Adrenal gland (tissue), 9 donors: ENCODE measurements at regions not wholly inside any gene's neighbourhood (a gene's known extent, or its start where the extent isn't known, plus 50 kb on each side); places are given as distances from the start of the nearest gene placed in this dataset.

ENCODE experiments used
- DNase-seq, 7 donors: peaks; one replicate each; pipeline ENCODE4 v3.0.0-alpha.2; 2019 to 2020
- H3K27ac ChIP-seq, 5 donors: fragments of 200-600 bp; sonication (generic) in 4 of 5; 1 replicate in 3 of 5; 2 replicates in 2 of 5; pipeline versions ENCODE4 v1.5.1 to v1.8.0; 2016 to 2020; ENCODE audit warnings: mild to moderate bottlenecking in 1 of 5
- H3K27me3 ChIP-seq: fragments of 200-600 bp; 2 replicates; pipeline ENCODE4 v1.8.0; 2021
- H3K36me3 ChIP-seq, 2 donors: fragments of 200-600 bp; replicated peaks in 1 of 2; 1 replicate in 1 of 2; 2 replicates in 1 of 2; pipeline versions ENCODE4 v1.5.1 to v1.8.0; 2018 to 2022
- H3K4me1 ChIP-seq, 2 donors: fragments of 200-600 bp; replicated peaks in 1 of 2; 1 replicate in 1 of 2; 2 replicates in 1 of 2; pipeline versions ENCODE4 v1.5.1 to v1.8.0; 2018 to 2021
- H3K4me3 ChIP-seq, 4 donors: fragments of 200-600 bp; sonication (generic) in 3 of 4; one replicate each; pipeline ENCODE4 v1.5.1; 2016 to 2018
- H3K9me3 ChIP-seq, 3 donors: fragments of 200-600 bp; sonication (generic) in 1 of 3; replicated peaks in 1 of 3; 1 replicate in 2 of 3; 2 replicates in 1 of 3; pipeline versions ENCODE4 v1.5.1 to v1.8.0; 2016 to 2021
- POLR2A ChIP-seq, 2 donors: fragments of 450-650 bp; IDR thresholded peaks; one replicate each; pipeline ENCODE4 v1.6.1; 2017; ENCODE audit warnings: antibody characterized with exemption in 2 of 2, mild to moderate bottlenecking in 2 of 2, moderate library complexity in 1 of 2
- WGBS, 4 donors: extraction: QIAGEN DNeasy Blood & Tissue Kit in 2 of 4; methylation state at CpG; one replicate each; pipeline versions ENCODE4 v1.1.5 to v1.1.7; 2013 to 2017; 5-methylcytosine and 5-hydroxymethylcytosine counted together
- intact Hi-C, 2 donors: fragments of 100-400 bp; cut with DNase I; formaldehyde crosslinking; loops; one replicate each; pipeline versions ENCODE4 v1.14.1 to v1.15.0; 2022 to 2023
- TF ChIP-seq, protein P1 (sequence below), 6 experiments: fragments of 450-650 bp in 4 of 6; fragments of 200-600 bp in 2 of 6; sonication (generic) in 1 of 6; IDR thresholded peaks; 1 replicate in 5 of 6; 2 replicates in 1 of 6; pipeline versions ENCODE4 v1.5.1 to v1.8.0; 2016 to 2021; ENCODE audit warnings: antibody characterized with exemption in 6 of 6, mild to moderate bottlenecking in 2 of 6, moderate library complexity in 1 of 6
- donor health status: healthy with polysubstance abuse.
- donor health status: Bipolar disorder and iron deficiency.
- donor health status: DM: yes; HTN: yes; CAD: no.
- donor health status: DM: no; HTN: no; CAD: no.
- donor health status: DM: no; HTN: no; CAD: no.

DNA sequence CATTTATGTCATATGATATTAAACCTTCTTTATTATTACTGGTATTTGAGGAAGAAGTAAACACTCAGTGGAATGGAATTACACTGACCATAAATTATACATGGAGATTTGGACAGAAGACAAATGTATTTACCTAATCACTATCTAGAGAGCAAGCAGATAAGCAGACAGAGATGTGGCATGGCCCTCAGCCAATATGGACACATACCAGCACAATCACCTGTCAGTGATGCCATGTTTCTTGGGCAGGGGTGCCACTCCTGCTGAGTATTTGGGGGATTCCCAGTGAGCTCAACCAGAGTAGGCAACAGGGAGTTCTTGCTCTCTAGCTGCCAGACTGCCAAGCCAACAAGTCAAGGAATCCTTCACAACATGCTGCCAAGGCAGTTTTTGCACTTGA is 866.3 kb upstream of the LRRN3 start:
- H3K4me3 ChIP-seq = no peak overlapping the region
- H3K9me3 ChIP-seq = no peaks in the 10 kb centered on the region
- no peak overlapping the region for H3K27ac ChIP-seq
- intact Hi-C loops = no loop called here
- H3K36me3 ChIP-seq = no peaks in the 10 kb centered on the region
- peak; percentile 18 to 65 (median 35) for DNase-seq
- no peak for TF ChIP-seq POLR2A (IDR thresholded peaks at IDR 0.05)
- TF ChIP-seq, protein P1, sequence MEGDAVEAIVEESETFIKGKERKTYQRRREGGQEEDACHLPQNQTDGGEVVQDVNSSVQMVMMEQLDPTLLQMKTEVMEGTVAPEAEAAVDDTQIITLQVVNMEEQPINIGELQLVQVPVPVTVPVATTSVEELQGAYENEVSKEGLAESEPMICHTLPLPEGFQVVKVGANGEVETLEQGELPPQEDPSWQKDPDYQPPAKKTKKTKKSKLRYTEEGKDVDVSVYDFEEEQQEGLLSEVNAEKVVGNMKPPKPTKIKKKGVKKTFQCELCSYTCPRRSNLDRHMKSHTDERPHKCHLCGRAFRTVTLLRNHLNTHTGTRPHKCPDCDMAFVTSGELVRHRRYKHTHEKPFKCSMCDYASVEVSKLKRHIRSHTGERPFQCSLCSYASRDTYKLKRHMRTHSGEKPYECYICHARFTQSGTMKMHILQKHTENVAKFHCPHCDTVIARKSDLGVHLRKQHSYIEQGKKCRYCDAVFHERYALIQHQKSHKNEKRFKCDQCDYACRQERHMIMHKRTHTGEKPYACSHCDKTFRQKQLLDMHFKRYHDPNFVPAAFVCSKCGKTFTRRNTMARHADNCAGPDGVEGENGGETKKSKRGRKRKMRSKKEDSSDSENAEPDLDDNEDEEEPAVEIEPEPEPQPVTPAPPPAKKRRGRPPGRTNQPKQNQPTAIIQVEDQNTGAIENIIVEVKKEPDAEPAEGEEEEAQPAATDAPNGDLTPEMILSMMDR (IDR thresholded peaks at IDR 0.05) = no peak
- H3K4me1 ChIP-seq = no peaks in the 10 kb centered on the region
- no peaks in the 10 kb centered on the region for H3K27me3 ChIP-seq

DNA sequence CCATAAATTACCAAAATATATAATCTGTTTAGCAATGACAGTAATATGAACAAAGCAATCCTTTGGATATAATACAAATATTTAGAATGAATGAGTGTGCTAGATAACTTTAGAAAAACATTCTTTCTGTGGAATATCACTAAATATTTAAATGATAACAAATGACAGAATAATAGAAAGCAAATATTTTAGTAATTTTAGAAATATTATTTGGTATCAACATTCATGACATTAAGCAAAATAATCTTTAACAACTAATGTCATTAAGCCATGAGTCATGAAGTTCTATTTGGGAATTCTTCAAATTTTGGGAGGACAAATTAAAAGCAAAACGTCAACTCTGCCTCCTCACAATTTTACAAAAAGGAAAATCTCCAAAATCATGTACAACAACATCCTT is 844.8 kb upstream of the LRRN3 start:
- intact Hi-C loops = no loop called here
- Histone ChIP-seq H3K27ac (no peak overlapping the region), H3K4me1 (no peaks in the 10 kb centered on the region), H3K36me3 (no peaks in the 10 kb centered on the region), H3K27me3 (no peaks in the 10 kb centered on the region), H3K9me3 (no peaks in the 10 kb centered on the region), H3K4me3 (no peak overlapping the region)
- no peak for DNase-seq
- WGBS, 4 donors = 35 to 54% (median 43%) methylated on average over 1 of the region's 1 CpG
- TF ChIP-seq POLR2A (IDR thresholded peaks at IDR 0.05) = no peak
- TF ChIP-seq, protein P1 (IDR thresholded peaks at IDR 0.05) = no peak

DNA sequence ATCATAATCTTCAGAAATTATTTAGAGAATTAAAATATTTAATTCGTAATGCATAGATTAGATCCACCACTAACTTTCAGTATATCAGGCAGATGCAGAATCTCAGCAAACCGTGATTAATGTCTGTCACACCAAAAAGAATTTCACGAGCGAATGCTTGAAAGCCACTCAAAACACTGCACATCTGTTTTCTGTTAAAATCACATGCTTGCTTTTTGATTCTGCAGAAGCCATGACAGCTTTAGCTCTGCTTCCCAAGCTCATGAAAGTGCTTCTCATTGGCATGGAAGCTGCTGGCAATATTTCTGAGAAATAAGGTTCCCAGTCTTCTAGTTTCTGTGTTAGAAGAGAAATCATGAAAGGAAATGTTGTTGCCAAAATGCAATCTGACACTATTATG is 837.8 kb upstream of the LRRN3 start:
- WGBS, 4 donors = 68 to 71% (median 69%) methylated on average over 4 of the region's 4 CpGs
- no peaks in the 10 kb centered on the region for H3K27me3 ChIP-seq
- H3K9me3 ChIP-seq = no peaks in the 10 kb centered on the region
- H3K4me3 ChIP-seq = no peak overlapping the region
- DNase-seq = no peak
- no peaks in the 10 kb centered on the region for H3K36me3 ChIP-seq
- TF ChIP-seq POLR2A (IDR thresholded peaks at IDR 0.05) = no peak
- TF ChIP-seq, protein P1 (IDR thresholded peaks at IDR 0.05) = no peak
- no peaks in the 10 kb centered on the region for H3K4me1 ChIP-seq
- no peak overlapping the region for H3K27ac ChIP-seq
- intact Hi-C loops = no loop called here

DNA sequence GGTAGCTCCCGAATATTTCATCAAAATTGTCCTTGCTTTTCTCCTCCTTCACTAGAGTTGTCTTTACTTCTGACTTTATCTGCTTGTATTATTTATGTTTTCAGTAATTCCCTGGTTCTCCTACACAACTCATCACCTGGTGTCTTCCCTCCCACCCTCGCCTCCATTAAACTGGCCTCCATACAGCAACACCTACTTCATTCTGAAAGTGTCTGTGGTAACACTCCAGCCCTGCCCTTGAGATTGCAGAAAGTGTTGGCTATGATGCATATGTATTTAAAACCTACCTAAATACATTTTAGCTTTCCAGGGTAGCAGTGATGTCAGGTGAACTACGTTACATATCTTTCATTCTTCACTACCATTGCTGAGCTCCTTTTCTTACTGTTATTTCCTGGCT is 833.3 kb upstream of the LRRN3 start:
- intact Hi-C loops = no loop called here
- no peak for TF ChIP-seq POLR2A (IDR thresholded peaks at IDR 0.05)
- TF ChIP-seq, protein P1 (IDR thresholded peaks at IDR 0.05) = no peak
- Histone ChIP-seq H3K9me3 (no peaks in the 10 kb centered on the region), H3K4me1 (no peaks in the 10 kb centered on the region), H3K27ac (no peak overlapping the region), H3K27me3 (no peaks in the 10 kb centered on the region), H3K4me3 (no peak overlapping the region), H3K36me3 (no peaks in the 10 kb centered on the region)
- no peak for DNase-seq
- WGBS, 4 donors = 83 to 94% (median 93%) methylated on average over 3 of the region's 3 CpGs
